ENCODE measurements at regions not wholly inside any gene's neighbourhood (a gene's known extent, or its start where the extent isn't known, plus 50 kb on each side); places are given as distances from the start of the nearest gene placed in this dataset.

GRCh38 chr10:78785066-78785465, 283.7 kb upstream of the ZMIZ1 start:
- DNase-seq, result no peak

GRCh38 chr10:78785991-78786390, 282.8 kb upstream of the ZMIZ1 start:
- no peak for DNase-seq

GRCh38 chr10:78787125-78787524, 281.6 kb upstream of the ZMIZ1 start:
- DNase-seq, result no peak

- DNase-seq, result no peak
Observed at GRCh38 chr10:78794736-78795455, 273.9 kb upstream of the ZMIZ1 start.

GRCh38 chr10:78798976-78799730, 269.6 kb upstream of the ZMIZ1 start:
- DNase-seq, result no peak

GRCh38 chr10:78800006-78800405, 268.8 kb upstream of the ZMIZ1 start:
- no peak for DNase-seq

GRCh38 chr10:78800535-78801320, 268.0 kb upstream of the ZMIZ1 start:
- no peak for DNase-seq

- DNase-seq, result no peak
Observed at GRCh38 chr10:78802431-78802830, 266.3 kb upstream of the ZMIZ1 start.

GRCh38 chr10:78802866-78803265, 265.9 kb upstream of the ZMIZ1 start:
- no peak for DNase-seq

- DNase-seq, result no peak
Observed at GRCh38 chr10:78803710-78804109, 265.1 kb upstream of the ZMIZ1 start.

GRCh38 chr10:78804411-78805032, 264.2 kb upstream of the ZMIZ1 start:
- no peak for DNase-seq

- DNase-seq, result no peak
Observed at GRCh38 chr10:78805176-78805575, 263.6 kb upstream of the ZMIZ1 start.

GRCh38 chr10:78806681-78807221, 262.0 kb upstream of the ZMIZ1 start:
- DNase-seq, result no peak

GRCh38 chr10:78807504-78808203, 261.1 kb upstream of the ZMIZ1 start:
- DNase-seq, result no peak

- DNase-seq, result no peak
Observed at GRCh38 chr10:78808286-78808685, 260.5 kb upstream of the ZMIZ1 start.

GRCh38 chr10:78808736-78809367, 259.9 kb upstream of the ZMIZ1 start:
- no peak for DNase-seq

GRCh38 chr10:78811174-78811573, 257.6 kb upstream of the ZMIZ1 start:
- DNase-seq, result no peak

- no peak for DNase-seq
Observed at GRCh38 chr10:78812571-78813318, 256.0 kb upstream of the ZMIZ1 start.

GRCh38 chr10:78813526-78813925, 255.2 kb upstream of the ZMIZ1 start:
- DNase-seq, result no peak

GRCh38 chr10:78813998-78814399, 254.8 kb upstream of the ZMIZ1 start:
- DNase-seq, result no peak

GRCh38 chr10:78814407-78814806, 254.4 kb upstream of the ZMIZ1 start:
- DNase-seq, result no peak
